K562 (cell line): ENCODE measurements at regions not wholly inside any gene's neighbourhood (a gene's known extent, or its start where the extent isn't known, plus 50 kb on each side); places are given as distances from the start of the nearest gene placed in this dataset.

Experiments
- EP300 ChIP-seq: IDR thresholded peaks from 2 replicates; pipeline ENCODE4 v1.6.1; 2012; ENCODE audit warnings: low read length, improper control_type of control experiment
- FOS ChIP-seq: IDR thresholded peaks from 3 replicates; pipeline ENCODE4 v1.6.1; 2011; ENCODE audit not compliant: insufficient read length; ENCODE audit errors: extremely low read depth
- SMAD2 ChIP-seq: fragments of 150-350 bp; IDR thresholded peaks from 2 replicates; pipeline ENCODE4 v1.6.1; 2014; ENCODE audit warnings: low read depth, mild to moderate bottlenecking, low read length
- ZNF197 ChIP-seq: fragments of 200-800 bp; sonication (Bioruptor generic); IDR thresholded peaks from 2 replicates; pipeline ENCODE4 v1.6.1; 2016; ENCODE audit warnings: low read depth, missing genetic modification characterization, missing compliant biosample characterization
- ZNF324 ChIP-seq: fragments of 250-450 bp; sonication (Bioruptor Pico); IDR thresholded peaks from 2 replicates; pipeline ENCODE4 v1.4.0; 2020; ENCODE audit warnings: mild to moderate bottlenecking

DNA sequence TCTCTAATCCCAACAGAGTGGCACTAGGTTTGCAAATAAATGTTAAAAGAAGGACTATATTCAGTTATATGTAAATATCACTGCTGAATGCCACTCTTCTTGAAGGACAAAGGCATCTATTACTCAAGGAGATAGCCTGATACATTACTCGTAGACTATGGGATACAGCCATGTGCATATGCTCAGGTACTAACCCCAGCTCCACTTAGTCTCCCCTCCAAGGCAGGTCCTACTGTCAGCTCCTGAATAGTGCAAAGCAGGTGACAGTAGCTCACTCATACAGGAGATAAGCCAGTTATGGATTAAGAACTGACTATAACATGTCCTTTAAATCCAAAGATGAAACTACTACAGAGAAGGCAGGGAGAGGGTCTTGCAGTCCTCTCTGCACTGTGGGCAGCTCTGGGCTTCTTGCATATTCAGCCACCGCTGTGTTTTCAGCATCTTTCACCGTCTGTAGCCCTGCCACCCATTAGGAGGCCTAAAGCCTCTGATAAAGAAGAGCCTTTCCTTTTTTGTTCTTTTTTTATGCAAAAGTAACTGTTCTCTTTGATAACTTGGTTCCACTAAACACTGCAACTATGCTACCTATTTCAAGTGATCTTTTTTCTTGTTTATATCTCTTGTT lies 135.1 kb upstream of the EPB41L3 start:
- no peak for TF ChIP-seq ZNF197 (CRISPR knock-in tag)
- TF ChIP-seq EP300 = no peak
- no peak for TF ChIP-seq FOS
- no peak for TF ChIP-seq ZNF324 (CRISPR knock-in tag)
- no peak for TF ChIP-seq SMAD2
